ENCODE measurements at regions not wholly inside any gene's neighbourhood (a gene's known extent, or its start where the extent isn't known, plus 50 kb on each side); places are given as distances from the start of the nearest gene placed in this dataset.

DNA sequence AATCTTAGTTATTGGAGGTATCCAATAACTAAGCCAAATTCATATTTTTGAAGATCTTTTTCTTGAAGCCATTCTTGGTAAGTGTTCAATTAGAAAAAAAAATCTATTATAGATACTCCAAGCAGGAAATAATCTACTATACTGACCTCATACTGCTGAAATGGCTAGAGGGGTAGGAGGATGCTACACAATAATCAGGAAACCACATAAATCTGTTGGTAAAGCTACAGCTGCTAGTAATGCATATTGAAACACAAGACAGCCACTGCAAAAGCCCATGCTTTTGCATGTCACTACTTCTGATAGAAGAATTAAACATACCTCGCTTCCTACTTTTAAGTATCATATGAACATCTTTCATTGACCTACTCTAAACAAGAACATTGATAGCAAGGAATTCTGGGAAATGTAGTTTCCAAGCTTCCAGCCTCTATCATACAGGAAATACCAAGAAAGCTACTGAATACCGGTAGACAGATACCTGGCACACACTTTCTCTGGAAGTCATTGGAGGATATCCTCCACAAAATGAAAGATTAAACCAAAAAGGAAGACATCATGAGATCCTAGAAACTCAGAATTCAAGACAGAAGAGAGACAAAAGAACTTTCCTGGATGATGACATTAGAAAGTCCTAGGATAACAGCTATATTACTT is 103.0 kb upstream of the VAV3 start:
- Histone ChIP-seq H3K27ac (ENCODE audit: low read length) (peak overlapping the region; percentile 57), H3K36me3 (ENCODE audit: insufficient read depth, low read length) (no peaks in the 10 kb centered on the region), H2AFZ (ENCODE audit: low read depth, low read length) (peak overlapping the region; percentile 36; the same call in 1 of the 2 replicates), H3K4me1 (ENCODE audit: insufficient read depth, low read length) (peaks cover 26% of the 10 kb centered on the region), H4K20me1 (ENCODE audit: insufficient read depth, low read length) (no peaks in the 10 kb centered on the region), H3K4me3 (ENCODE audit: low read depth in 1 of 2, low read length in 2 of 2) (no peak overlapping the region), H3K27me3 (ENCODE audit: insufficient read depth, low read length, poor library complexity) (no peaks in the 10 kb centered on the region), H3K4me2 (ENCODE audit: insufficient read depth, low read length) (peak overlapping the region; percentile 13; the same call in 1 of the 2 replicates), H3K9me3 (ENCODE audit: insufficient read depth, low read length, severe bottlenecking) (no peaks in the 10 kb centered on the region), H3K9ac (ENCODE audit: low read depth, low read length) (no peak overlapping the region), H3K79me2 (ENCODE audit: insufficient read depth, low read length) (no peaks in the 10 kb centered on the region)
- TF ChIP-seq, protein P1, sequence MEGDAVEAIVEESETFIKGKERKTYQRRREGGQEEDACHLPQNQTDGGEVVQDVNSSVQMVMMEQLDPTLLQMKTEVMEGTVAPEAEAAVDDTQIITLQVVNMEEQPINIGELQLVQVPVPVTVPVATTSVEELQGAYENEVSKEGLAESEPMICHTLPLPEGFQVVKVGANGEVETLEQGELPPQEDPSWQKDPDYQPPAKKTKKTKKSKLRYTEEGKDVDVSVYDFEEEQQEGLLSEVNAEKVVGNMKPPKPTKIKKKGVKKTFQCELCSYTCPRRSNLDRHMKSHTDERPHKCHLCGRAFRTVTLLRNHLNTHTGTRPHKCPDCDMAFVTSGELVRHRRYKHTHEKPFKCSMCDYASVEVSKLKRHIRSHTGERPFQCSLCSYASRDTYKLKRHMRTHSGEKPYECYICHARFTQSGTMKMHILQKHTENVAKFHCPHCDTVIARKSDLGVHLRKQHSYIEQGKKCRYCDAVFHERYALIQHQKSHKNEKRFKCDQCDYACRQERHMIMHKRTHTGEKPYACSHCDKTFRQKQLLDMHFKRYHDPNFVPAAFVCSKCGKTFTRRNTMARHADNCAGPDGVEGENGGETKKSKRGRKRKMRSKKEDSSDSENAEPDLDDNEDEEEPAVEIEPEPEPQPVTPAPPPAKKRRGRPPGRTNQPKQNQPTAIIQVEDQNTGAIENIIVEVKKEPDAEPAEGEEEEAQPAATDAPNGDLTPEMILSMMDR (IDR thresholded peaks at IDR 0.05; ENCODE audit: borderline replicate concordance, extremely low read depth, low read length, poor library complexity, severe bottlenecking), result no peak
- TF ChIP-seq EZH2 (IDR thresholded peaks at IDR 0.05; ENCODE audit: borderline replicate concordance, low read depth, low read length, severe bottlenecking), result no peak
- ATAC-seq (ENCODE audit: insufficient read depth, low read depth), result peak; percentile 72
- no peak for DNase-seq

DNA sequence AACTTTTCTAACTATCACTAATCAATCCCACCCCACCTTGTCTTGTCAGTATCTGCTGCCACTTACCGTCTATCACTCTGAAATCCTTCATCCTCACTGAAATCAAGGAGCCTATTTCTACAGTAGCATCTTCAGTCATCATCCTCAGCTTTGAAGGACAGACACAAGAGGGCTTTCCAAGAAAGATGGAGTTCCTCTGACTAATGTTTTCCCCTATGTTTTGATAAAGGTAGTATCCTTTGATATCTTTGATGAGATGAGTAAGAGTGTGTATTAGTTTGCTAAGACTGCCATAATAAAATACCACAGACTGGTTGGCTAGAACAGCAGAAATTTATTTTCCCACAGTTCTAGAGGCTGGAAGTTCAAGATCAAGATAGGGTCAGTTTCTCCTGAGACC is 101.8 kb upstream of the VAV3 start:
- no peak overlapping the region for H3K4me2 ChIP-seq (ENCODE audit: insufficient read depth, low read length)
- no peak overlapping the region for H3K9ac ChIP-seq (ENCODE audit: low read depth, low read length)
- H4K20me1 ChIP-seq (ENCODE audit: insufficient read depth, low read length), result no peaks in the 10 kb centered on the region
- DNase-seq (no peak), ATAC-seq (ENCODE audit: insufficient read depth, low read depth) (no peak)
- H3K79me2 ChIP-seq (ENCODE audit: insufficient read depth, low read length), result no peaks in the 10 kb centered on the region
- H3K9me3 ChIP-seq (ENCODE audit: insufficient read depth, low read length, severe bottlenecking), result no peaks in the 10 kb centered on the region
- no peaks in the 10 kb centered on the region for H3K36me3 ChIP-seq (ENCODE audit: insufficient read depth, low read length)
- peaks cover 31% of the 10 kb centered on the region for H3K4me1 ChIP-seq (ENCODE audit: insufficient read depth, low read length)
- no peak overlapping the region for H3K4me3 ChIP-seq (ENCODE audit: low read depth in 1 of 2, low read length in 2 of 2)
- H2AFZ ChIP-seq (ENCODE audit: low read depth, low read length), result no peak overlapping the region
- no peak for TF ChIP-seq EZH2 (IDR thresholded peaks at IDR 0.05; ENCODE audit: borderline replicate concordance, low read depth, low read length, severe bottlenecking)
- TF ChIP-seq, protein P1 (IDR thresholded peaks at IDR 0.05; ENCODE audit: borderline replicate concordance, extremely low read depth, low read length, poor library complexity, severe bottlenecking), result no peak
- H3K27me3 ChIP-seq (ENCODE audit: insufficient read depth, low read length, poor library complexity), result no peaks in the 10 kb centered on the region
- H3K27ac ChIP-seq (ENCODE audit: low read length), result no peak overlapping the region

DNA sequence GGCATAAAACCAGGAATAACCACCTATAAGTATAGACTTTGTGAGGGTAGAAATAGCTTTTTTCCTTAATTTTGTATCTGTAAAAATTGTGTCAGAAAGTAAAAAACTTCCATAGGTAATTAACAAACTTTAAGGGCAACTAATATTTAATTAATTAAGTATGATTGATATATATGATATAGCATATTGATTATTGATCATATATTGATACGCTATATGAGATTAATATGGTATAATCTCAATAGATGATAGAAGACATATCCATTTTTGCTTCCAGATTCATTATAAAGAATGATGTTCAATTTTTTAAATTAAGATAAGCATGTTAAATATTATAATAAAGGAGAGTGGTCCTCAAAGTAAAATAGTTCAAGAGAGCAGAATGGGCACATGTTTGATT is 99.3 kb upstream of the VAV3 start:
- Histone ChIP-seq H3K79me2 (ENCODE audit: insufficient read depth, low read length) (no peaks in the 10 kb centered on the region), H3K4me1 (ENCODE audit: insufficient read depth, low read length) (peaks cover 31% of the 10 kb centered on the region), H3K36me3 (ENCODE audit: insufficient read depth, low read length) (no peaks in the 10 kb centered on the region), H3K9ac (ENCODE audit: low read depth, low read length) (no peak overlapping the region), H3K27ac (ENCODE audit: low read length) (peak overlapping the region; percentile 27), H2AFZ (ENCODE audit: low read depth, low read length) (no peak overlapping the region), H4K20me1 (ENCODE audit: insufficient read depth, low read length) (no peaks in the 10 kb centered on the region), H3K27me3 (ENCODE audit: insufficient read depth, low read length, poor library complexity) (no peaks in the 10 kb centered on the region), H3K4me2 (ENCODE audit: insufficient read depth, low read length) (no peak overlapping the region), H3K9me3 (ENCODE audit: insufficient read depth, low read length, severe bottlenecking) (no peaks in the 10 kb centered on the region), H3K4me3 (ENCODE audit: low read depth in 1 of 2, low read length in 2 of 2) (no peak overlapping the region)
- ATAC-seq (ENCODE audit: insufficient read depth, low read depth) (no peak), DNase-seq (no peak)
- TF ChIP-seq EZH2 (IDR thresholded peaks at IDR 0.05; ENCODE audit: borderline replicate concordance, low read depth, low read length, severe bottlenecking), result no peak
- TF ChIP-seq, protein P1 (IDR thresholded peaks at IDR 0.05; ENCODE audit: borderline replicate concordance, extremely low read depth, low read length, poor library complexity, severe bottlenecking), result no peak

All from DND-41 (cell line).